H1 (cell line): ENCODE measurements at regions not wholly inside any gene's neighbourhood (a gene's known extent, or its start where the extent isn't known, plus 50 kb on each side); places are given as distances from the start of the nearest gene placed in this dataset.
"Not testable (repeated sequence)": the region's sequence is repeated elsewhere in the genome, so short reads cannot be mapped to it uniquely, and the experiment has no call there.

Experiments used
- CTCF ChIA-PET: fragments of 300-600 bp; sonication (Branson Sonifier 250); formaldehyde crosslinking; loops from one replicate; lab custom pipeline; 2021; ENCODE audit not compliant: partially characterized antibody; lab: Charles Lee
- POLR2A ChIA-PET: fragments of 300-600 bp; sonication (Branson Sonifier 250); formaldehyde crosslinking; loops from one replicate; lab custom pipeline; 2021; ENCODE audit warnings: inconsistent platforms; ENCODE audit not compliant: partially characterized antibody; lab: Charles Lee
- DNase-seq, 2 experiments: peaks; one replicate each; pipeline versions ENCODE4 v3.0.0 to v3.0.0-alpha.2; 2010 to 2022; ENCODE audit warnings: low spot score in 2 of 2, low read depth in 1 of 2, mixed read lengths in 1 of 2
- FAIRE-seq: peaks from 2 replicates; lab custom pipeline; 2011; peaks lifted over from hg19 to GRCh38; lab: Jason Lieb, UNC
- H2AFZ ChIP-seq: 2 replicates; pipeline ENCODE4 v1.8.1; 2012; ENCODE audit warnings: low read length, inconsistent platforms
- H2AK5ac ChIP-seq: 2 replicates; pipeline ENCODE4 v1.6.1; 2013; ENCODE audit warnings: low read depth, low read length
- H2BK120ac ChIP-seq: replicated peaks from 2 replicates; pipeline ENCODE3; 2013; ENCODE audit warnings: low read depth, low read length, inconsistent platforms
- H2BK12ac ChIP-seq: 2 replicates; pipeline ENCODE4 v1.6.1; 2013; ENCODE audit warnings: low read depth, low read length
- H2BK15ac ChIP-seq: 2 replicates; pipeline ENCODE4 v1.6.1; 2013; ENCODE audit warnings: low read length
- H2BK20ac ChIP-seq: 2 replicates; pipeline ENCODE4 v1.6.1; 2013; ENCODE audit warnings: low read length
- H2BK5ac ChIP-seq: 2 replicates; pipeline ENCODE4 v1.6.1; 2013; ENCODE audit warnings: low read depth, low read length
- H3K14ac ChIP-seq: 2 replicates; pipeline ENCODE4 v1.6.1; 2013; ENCODE audit warnings: inconsistent platforms; ENCODE audit not compliant: insufficient read length
- H3K18ac ChIP-seq: 2 replicates; pipeline ENCODE4 v1.6.1; 2013; ENCODE audit warnings: low read length; ENCODE audit errors: extremely low read depth
- H3K23ac ChIP-seq: 2 replicates; pipeline ENCODE4 v1.6.1; 2013; ENCODE audit warnings: inconsistent platforms; ENCODE audit not compliant: insufficient read length
- H3K23me2 ChIP-seq: 2 replicates; pipeline ENCODE4 v1.6.1; 2013; ENCODE audit warnings: low read depth, low read length
- H3K27ac ChIP-seq: 2 replicates; pipeline ENCODE4 v1.6.1; 2011; ENCODE audit warnings: low read depth, low read length, inconsistent platforms
- H3K27me3 ChIP-seq, 4 experiments: replicated peaks in 1 of 4; 1 replicate in 1 of 4; 2 replicates in 3 of 4; pipeline versions ENCODE4 v1.6.1 to v1.8.1; 2011 to 2013; ENCODE audit warnings: low read length in 3 of 4, mild to moderate bottlenecking in 3 of 4, inconsistent platforms in 2 of 4, mixed read lengths in 2 of 4, moderate library complexity in 1 of 4; ENCODE audit not compliant: control insufficient read depth in 3 of 4, insufficient read depth in 3 of 4; ENCODE audit errors: extremely low read depth in 1 of 4
- H3K36me3 ChIP-seq, 4 experiments: 2 replicates each; pipeline versions ENCODE4 v1.6.1 to v1.8.1; 2011 to 2013; ENCODE audit warnings: mild to moderate bottlenecking in 4 of 4, low read length in 3 of 4, moderate library complexity in 2 of 4, control low read depth in 1 of 4, inconsistent platforms in 1 of 4; ENCODE audit not compliant: insufficient read depth in 4 of 4, control insufficient read depth in 2 of 4
- H3K4ac ChIP-seq: replicated peaks from 2 replicates; pipeline ENCODE3; 2013; ENCODE audit warnings: low read length, low read depth, mixed read lengths, inconsistent platforms; ENCODE audit not compliant: insufficient read length
- H3K4me1 ChIP-seq, 4 experiments: replicated peaks in 1 of 4; 1 replicate in 1 of 4; 2 replicates in 3 of 4; pipeline versions ENCODE4 v1.6.1 to v1.8.1; 2011 to 2013; ENCODE audit warnings: low read length in 3 of 4, inconsistent platforms in 2 of 4, mixed read lengths in 1 of 4; ENCODE audit not compliant: insufficient read depth in 4 of 4, control insufficient read depth in 3 of 4
- H3K4me2 ChIP-seq, 2 experiments: 2 replicates each; pipeline versions ENCODE4 v1.6.1 to v1.8.1; 2011 to 2013; ENCODE audit warnings: low read depth in 2 of 2, low read length in 2 of 2, control low read depth in 1 of 2, inconsistent platforms in 1 of 2, mild to moderate bottlenecking in 1 of 2; ENCODE audit not compliant: insufficient read depth in 1 of 2
- H3K4me3 ChIP-seq, 4 experiments: fragments of 200-600, 300-600 bp in 1 of 4; sonication (generic), shearing (Covaris generic), sonication (Bioruptor Twin) in 1 of 4; 2 replicates each; pipeline versions ENCODE4 v1.5.1 to v1.8.1; 2011 to 2016; ENCODE audit warnings: low read length in 4 of 4, low read depth in 3 of 4, control low read depth in 2 of 4, inconsistent platforms in 2 of 4, mild to moderate bottlenecking in 2 of 4, mixed read lengths in 1 of 4, moderate library complexity in 1 of 4; ENCODE audit not compliant: insufficient read depth in 2 of 4; ENCODE audit errors: extremely low read depth in 1 of 4
- H3K56ac ChIP-seq: replicated peaks from 2 replicates; pipeline ENCODE3; 2013; ENCODE audit warnings: low read depth, mild to moderate bottlenecking, mixed read lengths, low read length, inconsistent platforms; ENCODE audit not compliant: insufficient read length
- H3K79me1 ChIP-seq: 2 replicates; pipeline ENCODE4 v1.6.1; 2013; ENCODE audit warnings: low read depth, low read length, control low read depth
- H3K79me2 ChIP-seq, 2 experiments: 2 replicates each; pipeline versions ENCODE4 v1.6.1 to v1.8.1; 2012 to 2013; ENCODE audit warnings: low read length in 2 of 2, mild to moderate bottlenecking in 2 of 2, inconsistent platforms in 1 of 2; ENCODE audit not compliant: insufficient read depth in 2 of 2, control insufficient read depth in 1 of 2
- H3K9ac ChIP-seq, 4 experiments: replicated peaks in 1 of 4; 1 replicate in 1 of 4; 2 replicates in 3 of 4; pipeline versions ENCODE4 v1.6.1 to v1.8.1; 2011 to 2013; ENCODE audit warnings: low read depth in 3 of 4, low read length in 3 of 4, control low read depth in 2 of 4, mild to moderate bottlenecking in 2 of 4, moderate library complexity in 2 of 4, inconsistent platforms in 1 of 4; ENCODE audit errors: extremely low read depth in 1 of 4
- H3K9me3 ChIP-seq, 2 experiments: 2 replicates each; pipeline versions ENCODE4 v1.6.1 to v1.8.1; 2012 to 2013; ENCODE audit warnings: mild to moderate bottlenecking in 2 of 2, moderate library complexity in 2 of 2, control low read depth in 1 of 2, inconsistent platforms in 1 of 2, low read depth in 1 of 2, low read length in 1 of 2, mixed read lengths in 1 of 2; ENCODE audit not compliant: insufficient read depth in 2 of 2
- H4K20me1 ChIP-seq, 2 experiments: replicated peaks in 1 of 2; 2 replicates each; pipeline versions ENCODE3 to v1.8.1; 2011 to 2013; ENCODE audit warnings: inconsistent platforms in 2 of 2, low read length in 2 of 2, mild to moderate bottlenecking in 1 of 2; ENCODE audit not compliant: insufficient read depth in 2 of 2, control insufficient read depth in 1 of 2
- H4K5ac ChIP-seq: 2 replicates; pipeline ENCODE4 v1.6.1; 2013; ENCODE audit warnings: low read length, low read depth, mixed read lengths, inconsistent platforms; ENCODE audit not compliant: insufficient read length
- H4K8ac ChIP-seq: 2 replicates; pipeline ENCODE4 v1.8.0; 2013; ENCODE audit warnings: mild to moderate bottlenecking, moderate library complexity, low read length, inconsistent platforms; ENCODE audit not compliant: insufficient read depth; ENCODE audit errors: extremely low read depth
- H4K91ac ChIP-seq: replicated peaks from 2 replicates; pipeline ENCODE3; 2013; ENCODE audit warnings: low read length, mixed read lengths, inconsistent platforms; ENCODE audit not compliant: insufficient read length
- WGBS, 2 experiments: shearing (Covaris generic) in 1 of 2; methylation state at CpG; one replicate each; pipeline versions ENCODE4 v1.1.6 to v1.1.7; 2013 to 2015; ENCODE audit warnings: low lambda C conversion rate in 2 of 2, mixed read lengths in 2 of 2, inconsistent platforms in 1 of 2, low coverage in 1 of 2, missing lambda C conversion rate in 1 of 2; ENCODE audit not compliant: insufficient replicate concordance in 2 of 2, insufficient coverage in 1 of 2, insufficient read length in 1 of 2; ENCODE audit errors: extremely low coverage in 1 of 2, missing lambda C conversion rate in 1 of 2; 5-methylcytosine and 5-hydroxymethylcytosine counted together

GRCh38 chr4:49323573-49323940 is 337.5 kb downstream of the CWH43 start:
- H3K4me3 ChIP-seq, H2BK15ac ChIP-seq, POLR2A ChIA-PET, H4K20me1 ChIP-seq, H4K8ac ChIP-seq, H3K23me2 ChIP-seq, FAIRE-seq, H3K4me2 ChIP-seq, CTCF ChIA-PET, H3K27me3 ChIP-seq, H3K14ac ChIP-seq, H4K5ac ChIP-seq, H2BK120ac ChIP-seq, H2BK12ac ChIP-seq, H3K4ac ChIP-seq, H3K56ac ChIP-seq, H2BK5ac ChIP-seq, H2AK5ac ChIP-seq, H2BK20ac ChIP-seq, DNase-seq, H3K18ac ChIP-seq, H3K23ac ChIP-seq, H3K9ac ChIP-seq, H2AFZ ChIP-seq, H3K79me2 ChIP-seq, H3K36me3 ChIP-seq, H4K91ac ChIP-seq, H3K27ac ChIP-seq, H3K79me1 ChIP-seq, H3K4me1 ChIP-seq: not testable (repeated sequence)
- 83% methylated on average over 6 of the region's 10 CpGs; no CpG with 5 or more reads in 1 of the 2 experiments for WGBS, 2 experiments
- H3K9me3 ChIP-seq, result peaks cover 18 to 29% of the 10 kb centered on the region in 2 experiments
